ENCODE measurements at regions not wholly inside any gene's neighbourhood (a gene's known extent, or its start where the extent isn't known, plus 50 kb on each side); places are given as distances from the start of the nearest gene placed in this dataset.

DNA sequence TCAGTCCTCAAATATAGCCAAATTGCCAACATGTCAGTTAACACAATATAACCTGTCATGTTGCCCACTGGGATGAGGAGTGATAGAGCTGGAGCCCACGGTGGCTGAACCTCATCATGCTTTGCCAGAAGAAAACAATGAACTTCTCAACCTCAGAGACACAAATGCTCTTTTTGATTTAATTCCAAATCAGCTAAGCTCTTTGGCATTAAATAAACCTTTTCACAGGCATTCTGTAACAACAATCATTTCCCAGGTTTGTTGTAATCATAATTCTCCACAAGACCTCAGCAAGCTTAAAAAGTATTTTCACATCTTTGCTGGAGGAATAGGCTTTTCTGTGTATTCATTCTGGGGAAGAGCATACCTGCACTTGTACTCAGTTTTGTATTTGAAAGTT, 830.9 kb downstream of the MAT2B start:
- H3K27me3 ChIP-seq (ENCODE audit: control insufficient read depth in 3 of 3, insufficient read depth in 3 of 3, low read length in 3 of 3): no peaks in the 10 kb centered on the region
- H3K36me3 ChIP-seq (ENCODE audit: control insufficient read depth in 3 of 3, insufficient read depth in 3 of 3, low read length in 3 of 3): no peaks in the 10 kb centered on the region
- no peak overlapping the region for H3K27ac ChIP-seq (ENCODE audit: low read depth, low read length)
- no peaks in the 10 kb centered on the region for H3K9me3 ChIP-seq (ENCODE audit: control insufficient read depth in 3 of 3, low read length in 3 of 3)
- H3K4me1 ChIP-seq (ENCODE audit: control insufficient read depth in 3 of 3, insufficient read depth in 3 of 3, low read length in 3 of 3): no peaks in the 10 kb centered on the region
- no peak overlapping the region for H3K4me3 ChIP-seq (ENCODE audit: low read length in 3 of 3)
- no peak overlapping the region for H3K9ac ChIP-seq (ENCODE audit: low read depth in 1 of 3, low read length in 3 of 3)

DNA sequence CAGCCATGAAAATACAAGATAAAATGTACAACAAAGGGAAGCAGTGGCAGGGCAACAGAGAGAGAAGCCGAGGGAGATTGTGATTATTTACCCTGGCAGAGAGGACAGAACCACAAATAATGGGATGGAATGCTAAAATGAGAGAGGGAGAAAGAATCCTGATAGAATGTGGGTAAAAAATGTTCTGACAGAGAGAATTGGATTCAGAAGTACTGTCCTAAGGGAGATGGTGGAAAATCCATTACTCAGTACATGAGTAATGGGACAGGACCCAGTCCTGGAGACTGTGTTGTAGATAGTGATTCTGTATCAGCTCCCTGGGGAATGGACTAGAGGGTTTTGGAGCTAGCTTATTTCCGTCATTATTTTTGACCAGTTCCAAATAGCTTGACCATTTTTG, 831.5 kb downstream of the MAT2B start:
- H3K27ac ChIP-seq (ENCODE audit: low read depth, low read length): no peak overlapping the region
- no peaks in the 10 kb centered on the region for H3K9me3 ChIP-seq (ENCODE audit: control insufficient read depth in 3 of 3, low read length in 3 of 3)
- no peak overlapping the region for H3K9ac ChIP-seq (ENCODE audit: low read depth in 1 of 3, low read length in 3 of 3)
- no peaks in the 10 kb centered on the region for H3K36me3 ChIP-seq (ENCODE audit: control insufficient read depth in 3 of 3, insufficient read depth in 3 of 3, low read length in 3 of 3)
- no peak overlapping the region for H3K4me3 ChIP-seq (ENCODE audit: low read length in 3 of 3)
- no peaks in the 10 kb centered on the region for H3K27me3 ChIP-seq (ENCODE audit: control insufficient read depth in 3 of 3, insufficient read depth in 3 of 3, low read length in 3 of 3)
- no peaks in the 10 kb centered on the region for H3K4me1 ChIP-seq (ENCODE audit: control insufficient read depth in 3 of 3, insufficient read depth in 3 of 3, low read length in 3 of 3)

DNA sequence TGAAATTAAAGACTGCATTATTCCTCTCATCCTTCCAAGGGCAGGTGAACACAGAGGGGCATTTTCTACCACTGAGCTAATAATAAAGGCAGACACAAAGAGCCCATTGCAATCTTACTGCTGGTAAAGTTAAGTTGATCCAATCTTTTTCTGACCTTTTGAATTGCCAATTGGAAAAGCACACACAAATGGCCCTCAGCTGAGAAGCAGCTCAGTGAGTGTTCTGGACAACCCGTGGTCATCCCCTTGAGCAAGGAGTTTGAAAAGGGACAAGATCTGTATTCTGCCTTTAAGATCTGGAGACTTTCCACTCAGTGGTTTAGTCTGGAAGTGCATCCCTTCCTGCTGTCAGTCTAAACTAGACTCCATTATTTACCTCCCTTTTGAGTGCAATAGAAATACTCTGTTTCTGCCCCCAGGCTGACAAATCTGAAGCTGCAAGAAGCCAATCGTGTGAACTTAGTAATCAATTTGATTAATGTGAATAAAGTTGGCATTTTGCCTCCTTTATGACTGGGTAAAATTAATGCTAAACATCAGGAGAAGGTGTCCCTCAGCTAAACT, 835.7 kb downstream of the MAT2B start:
- Histone ChIP-seq H3K27ac (ENCODE audit: low read depth, low read length) (no peak overlapping the region), H3K4me1 (ENCODE audit: control insufficient read depth in 3 of 3, insufficient read depth in 3 of 3, low read length in 3 of 3) (no peaks in the 10 kb centered on the region), H3K9me3 (ENCODE audit: control insufficient read depth in 3 of 3, low read length in 3 of 3) (no peaks in the 10 kb centered on the region), H3K27me3 (ENCODE audit: control insufficient read depth in 3 of 3, insufficient read depth in 3 of 3, low read length in 3 of 3) (no peaks in the 10 kb centered on the region), H3K9ac (ENCODE audit: low read depth in 1 of 3, low read length in 3 of 3) (no peak overlapping the region), H3K4me3 (ENCODE audit: low read length in 3 of 3) (no peak overlapping the region), H3K36me3 (ENCODE audit: control insufficient read depth in 3 of 3, insufficient read depth in 3 of 3, low read length in 3 of 3) (no peaks in the 10 kb centered on the region)

DNA sequence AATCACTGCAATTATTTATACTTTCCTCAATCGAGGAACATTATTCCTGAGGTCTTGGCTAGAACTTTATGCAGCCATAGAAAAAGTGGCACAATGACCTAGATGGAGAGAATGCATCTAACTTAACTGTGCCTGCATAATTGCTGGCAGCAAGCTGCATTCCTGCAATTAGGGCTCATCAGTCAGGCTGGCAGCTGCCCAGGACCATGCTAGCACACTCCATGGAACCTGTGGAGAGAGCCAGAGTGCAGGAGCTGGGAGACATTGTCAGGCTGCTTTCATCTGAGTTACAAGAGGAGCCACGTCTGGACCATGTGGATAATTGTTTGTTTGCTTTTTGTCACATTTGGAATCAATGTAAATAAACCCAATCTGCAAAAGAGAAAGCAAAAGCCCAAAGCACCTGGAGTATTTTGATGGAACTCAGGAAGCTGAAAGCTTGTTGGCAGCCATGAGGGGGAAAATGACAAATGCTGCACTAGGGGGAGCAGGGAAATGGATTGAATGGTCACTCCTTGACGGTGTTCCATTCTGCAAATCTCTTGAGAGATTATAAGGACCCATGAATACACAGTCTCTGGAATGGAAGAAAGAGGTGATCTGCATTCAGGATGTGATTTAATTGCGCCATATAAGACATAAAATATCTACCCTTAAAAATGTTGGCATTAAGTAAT, 839.9 kb downstream of the MAT2B start:
- no peaks in the 10 kb centered on the region for H3K9me3 ChIP-seq (ENCODE audit: control insufficient read depth in 3 of 3, low read length in 3 of 3)
- no peak overlapping the region for H3K27ac ChIP-seq (ENCODE audit: low read depth, low read length)
- no peaks in the 10 kb centered on the region for H3K27me3 ChIP-seq (ENCODE audit: control insufficient read depth in 3 of 3, insufficient read depth in 3 of 3, low read length in 3 of 3)
- H3K4me1 ChIP-seq (ENCODE audit: control insufficient read depth in 3 of 3, insufficient read depth in 3 of 3, low read length in 3 of 3): no peaks in the 10 kb centered on the region
- no peak overlapping the region for H3K9ac ChIP-seq (ENCODE audit: low read depth in 1 of 3, low read length in 3 of 3)
- no peaks in the 10 kb centered on the region for H3K36me3 ChIP-seq (ENCODE audit: control insufficient read depth in 3 of 3, insufficient read depth in 3 of 3, low read length in 3 of 3)
- no peak overlapping the region for H3K4me3 ChIP-seq (ENCODE audit: low read length in 3 of 3)

DNA sequence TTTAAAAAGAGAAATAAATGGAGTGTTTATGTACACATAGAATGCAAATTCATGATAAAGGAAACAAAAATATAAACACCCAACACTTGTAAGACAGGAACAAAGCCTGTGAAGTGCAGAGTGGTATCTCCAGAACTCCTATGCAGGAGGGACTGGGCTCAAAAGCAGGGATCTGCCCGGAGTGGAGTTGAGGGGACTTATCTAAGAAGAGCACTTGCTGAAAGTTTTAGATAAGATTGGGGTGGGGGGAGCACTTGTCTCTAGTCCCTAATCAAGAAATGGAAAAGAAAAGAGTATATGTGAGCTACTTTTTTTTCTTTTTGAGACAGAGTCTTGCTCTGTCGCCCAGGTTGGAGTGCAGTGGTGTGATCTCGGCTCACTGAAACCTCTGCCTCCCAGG, 840.4 kb downstream of the MAT2B start:
- H3K4me3 ChIP-seq (ENCODE audit: low read length in 3 of 3): no peak overlapping the region
- no peaks in the 10 kb centered on the region for H3K27me3 ChIP-seq (ENCODE audit: control insufficient read depth in 3 of 3, insufficient read depth in 3 of 3, low read length in 3 of 3)
- H3K4me1 ChIP-seq (ENCODE audit: control insufficient read depth in 3 of 3, insufficient read depth in 3 of 3, low read length in 3 of 3): no peaks in the 10 kb centered on the region
- no peak overlapping the region for H3K27ac ChIP-seq (ENCODE audit: low read depth, low read length)
- H3K36me3 ChIP-seq (ENCODE audit: control insufficient read depth in 3 of 3, insufficient read depth in 3 of 3, low read length in 3 of 3): no peaks in the 10 kb centered on the region
- no peaks in the 10 kb centered on the region for H3K9me3 ChIP-seq (ENCODE audit: control insufficient read depth in 3 of 3, low read length in 3 of 3)
- H3K9ac ChIP-seq (ENCODE audit: low read depth in 1 of 3, low read length in 3 of 3): no peak overlapping the region

DNA sequence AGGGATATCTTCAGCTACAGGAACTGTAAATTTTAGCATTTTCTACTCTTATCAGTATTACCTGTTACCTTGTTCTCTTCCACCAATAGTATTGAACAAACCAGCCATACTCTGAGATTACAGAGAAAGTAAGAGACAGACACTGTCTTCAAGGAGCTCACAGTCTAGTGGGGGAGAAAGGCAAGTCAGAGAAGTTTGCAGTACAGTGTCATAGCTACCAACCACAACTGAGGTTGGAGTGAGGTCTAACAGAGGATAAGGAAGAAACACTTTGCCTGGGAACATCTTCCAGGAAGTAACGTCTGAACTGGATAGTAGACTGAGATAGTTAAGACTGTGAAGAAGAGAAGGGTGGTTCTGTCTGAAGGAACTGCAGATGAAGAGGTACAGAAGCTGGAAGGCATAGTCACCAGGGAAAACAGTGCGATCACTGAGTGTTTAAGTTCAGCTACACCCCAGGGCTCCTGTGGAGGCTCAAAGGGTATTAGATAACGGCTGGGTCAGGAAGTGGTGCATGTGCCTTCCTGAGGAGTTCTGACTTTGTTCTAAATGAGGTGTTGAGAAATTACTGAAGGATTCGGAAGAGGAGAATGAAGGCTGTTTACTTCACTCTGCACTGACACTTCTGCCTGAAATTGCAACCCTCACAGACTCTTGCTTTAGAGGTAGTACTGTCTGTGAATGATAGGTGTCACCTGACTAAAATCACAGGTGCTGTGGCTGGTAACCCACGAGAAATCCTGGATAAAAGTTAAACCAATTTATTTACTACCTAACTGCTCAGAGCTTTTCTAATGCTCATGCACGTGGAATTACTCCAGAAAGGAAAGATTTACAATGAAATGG, 841.6 kb downstream of the MAT2B start:
- H3K4me3 ChIP-seq (ENCODE audit: low read length in 3 of 3): no peak overlapping the region
- H3K9ac ChIP-seq (ENCODE audit: low read depth in 1 of 3, low read length in 3 of 3): no peak overlapping the region
- no peaks in the 10 kb centered on the region for H3K9me3 ChIP-seq (ENCODE audit: control insufficient read depth in 3 of 3, low read length in 3 of 3)
- H3K27ac ChIP-seq (ENCODE audit: low read depth, low read length): no peak overlapping the region
- no peaks in the 10 kb centered on the region for H3K36me3 ChIP-seq (ENCODE audit: control insufficient read depth in 3 of 3, insufficient read depth in 3 of 3, low read length in 3 of 3)
- H3K27me3 ChIP-seq (ENCODE audit: control insufficient read depth in 3 of 3, insufficient read depth in 3 of 3, low read length in 3 of 3): no peaks in the 10 kb centered on the region
- no peaks in the 10 kb centered on the region for H3K4me1 ChIP-seq (ENCODE audit: control insufficient read depth in 3 of 3, insufficient read depth in 3 of 3, low read length in 3 of 3)

DNA sequence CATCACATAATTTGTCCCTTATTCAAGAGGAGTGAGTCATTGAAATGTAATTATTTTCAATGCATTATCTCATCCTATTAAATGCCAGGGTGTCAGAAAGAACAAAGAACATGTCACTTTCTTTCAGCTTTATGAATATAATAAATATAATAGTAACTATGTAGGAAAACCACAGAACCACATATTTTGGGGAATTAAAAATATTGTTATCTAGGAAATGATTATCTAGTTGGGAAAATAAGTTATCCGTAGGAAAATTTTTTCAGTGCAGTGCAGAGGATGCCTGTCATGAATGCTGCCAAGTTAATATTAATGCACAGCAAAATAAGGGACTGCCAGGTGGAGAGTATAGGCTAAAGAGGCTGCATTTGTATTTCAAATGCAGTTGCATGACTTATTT, 844.8 kb downstream of the MAT2B start:
- Histone ChIP-seq H3K9ac (ENCODE audit: low read depth in 1 of 3, low read length in 3 of 3) (no peak overlapping the region), H3K27ac (ENCODE audit: low read depth, low read length) (no peak overlapping the region), H3K27me3 (ENCODE audit: control insufficient read depth in 3 of 3, insufficient read depth in 3 of 3, low read length in 3 of 3) (no peaks in the 10 kb centered on the region), H3K4me1 (ENCODE audit: control insufficient read depth in 3 of 3, insufficient read depth in 3 of 3, low read length in 3 of 3) (no peaks in the 10 kb centered on the region), H3K4me3 (ENCODE audit: low read length in 3 of 3) (no peak overlapping the region), H3K36me3 (ENCODE audit: control insufficient read depth in 3 of 3, insufficient read depth in 3 of 3, low read length in 3 of 3) (no peaks in the 10 kb centered on the region), H3K9me3 (ENCODE audit: control insufficient read depth in 3 of 3, low read length in 3 of 3) (no peaks in the 10 kb centered on the region)

DNA sequence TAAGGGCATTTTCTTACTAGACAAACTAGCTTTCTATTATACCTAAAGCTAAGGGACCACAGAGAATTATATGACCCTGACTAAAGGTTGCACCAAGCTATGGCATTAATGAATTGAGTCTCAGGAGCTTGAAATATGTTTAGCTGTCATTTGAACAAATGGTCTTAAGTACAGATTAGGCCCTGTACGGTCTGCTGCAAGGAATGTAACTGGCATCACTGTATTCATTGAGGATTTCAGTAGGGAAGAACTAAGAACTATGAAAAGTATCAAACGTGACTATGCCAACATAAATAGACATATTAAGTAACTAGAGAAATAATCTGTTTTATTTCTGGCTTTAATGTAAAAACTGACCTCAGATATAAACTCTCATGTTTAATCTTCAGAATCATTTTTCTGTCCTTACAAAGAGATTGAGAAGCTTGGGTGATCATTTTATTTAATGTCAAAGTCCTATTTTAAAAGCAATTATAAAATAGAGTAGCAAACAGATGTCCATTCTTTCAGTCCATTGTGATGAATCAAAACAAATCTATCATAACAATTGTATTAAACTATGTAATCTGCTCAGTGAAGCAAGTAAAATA, 845.9 kb downstream of the MAT2B start:
- H3K4me3 ChIP-seq (ENCODE audit: low read length in 3 of 3): no peak overlapping the region
- no peaks in the 10 kb centered on the region for H3K4me1 ChIP-seq (ENCODE audit: control insufficient read depth in 3 of 3, insufficient read depth in 3 of 3, low read length in 3 of 3)
- H3K9ac ChIP-seq (ENCODE audit: low read depth in 1 of 3, low read length in 3 of 3): no peak overlapping the region
- H3K27me3 ChIP-seq (ENCODE audit: control insufficient read depth in 3 of 3, insufficient read depth in 3 of 3, low read length in 3 of 3): no peaks in the 10 kb centered on the region
- no peaks in the 10 kb centered on the region for H3K36me3 ChIP-seq (ENCODE audit: control insufficient read depth in 3 of 3, insufficient read depth in 3 of 3, low read length in 3 of 3)
- H3K9me3 ChIP-seq (ENCODE audit: control insufficient read depth in 3 of 3, low read length in 3 of 3): no peaks in the 10 kb centered on the region
- no peak overlapping the region for H3K27ac ChIP-seq (ENCODE audit: low read depth, low read length)

DNA sequence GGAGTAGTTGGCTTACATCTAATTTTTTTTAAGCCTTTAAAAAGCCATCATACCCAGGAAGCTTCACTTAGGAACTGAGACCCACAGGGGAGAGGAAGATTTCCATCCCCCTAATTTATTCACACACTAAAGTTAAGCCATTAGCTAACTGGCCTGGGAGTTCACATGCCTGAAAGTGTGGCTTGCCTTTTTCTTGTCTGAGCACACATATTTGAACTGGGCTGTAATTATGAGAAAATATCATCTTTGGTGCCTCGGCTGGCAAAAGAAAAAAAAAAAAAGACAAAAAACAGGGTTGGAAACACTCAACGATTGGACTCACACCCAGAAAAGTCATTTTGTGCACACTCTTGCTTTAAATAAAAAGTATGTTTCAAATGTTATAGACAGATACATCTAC, 847.3 kb downstream of the MAT2B start:
- no peak overlapping the region for H3K9ac ChIP-seq (ENCODE audit: low read depth in 1 of 3, low read length in 3 of 3)
- no peak overlapping the region for H3K4me3 ChIP-seq (ENCODE audit: low read length in 3 of 3)
- no peaks in the 10 kb centered on the region for H3K36me3 ChIP-seq (ENCODE audit: control insufficient read depth in 3 of 3, insufficient read depth in 3 of 3, low read length in 3 of 3)
- no peak overlapping the region for H3K27ac ChIP-seq (ENCODE audit: low read depth, low read length)
- H3K27me3 ChIP-seq (ENCODE audit: control insufficient read depth in 3 of 3, insufficient read depth in 3 of 3, low read length in 3 of 3): no peaks in the 10 kb centered on the region
- no peaks in the 10 kb centered on the region for H3K9me3 ChIP-seq (ENCODE audit: control insufficient read depth in 3 of 3, low read length in 3 of 3)
- H3K4me1 ChIP-seq (ENCODE audit: control insufficient read depth in 3 of 3, insufficient read depth in 3 of 3, low read length in 3 of 3): no peaks in the 10 kb centered on the region

DNA sequence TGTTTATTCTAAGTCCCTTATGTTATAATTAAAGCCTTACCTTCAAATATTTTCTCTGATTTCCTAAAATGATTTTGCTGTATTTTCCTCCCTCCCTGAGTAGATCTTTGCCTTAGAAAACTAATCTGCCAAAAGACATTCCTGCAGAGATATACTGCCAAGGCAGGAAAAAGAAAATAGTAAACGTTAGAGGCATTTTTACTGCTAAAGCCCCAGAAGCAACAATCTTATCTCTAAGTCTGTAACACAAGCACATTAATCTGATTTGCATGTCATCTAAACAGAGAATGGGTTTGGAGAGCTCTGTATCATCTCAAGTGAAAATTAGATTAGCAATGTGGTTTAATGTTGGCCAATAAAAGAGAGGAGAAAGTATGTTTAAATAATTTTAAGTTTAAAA, 847.7 kb downstream of the MAT2B start:
- Histone ChIP-seq H3K4me3 (ENCODE audit: low read length in 3 of 3) (no peak overlapping the region), H3K4me1 (ENCODE audit: control insufficient read depth in 3 of 3, insufficient read depth in 3 of 3, low read length in 3 of 3) (no peaks in the 10 kb centered on the region), H3K9me3 (ENCODE audit: control insufficient read depth in 3 of 3, low read length in 3 of 3) (no peaks in the 10 kb centered on the region), H3K27me3 (ENCODE audit: control insufficient read depth in 3 of 3, insufficient read depth in 3 of 3, low read length in 3 of 3) (no peaks in the 10 kb centered on the region), H3K36me3 (ENCODE audit: control insufficient read depth in 3 of 3, insufficient read depth in 3 of 3, low read length in 3 of 3) (no peaks in the 10 kb centered on the region), H3K27ac (ENCODE audit: low read depth, low read length) (no peak overlapping the region), H3K9ac (ENCODE audit: low read depth in 1 of 3, low read length in 3 of 3) (no peak overlapping the region)

All from skeletal muscle tissue (tissue), 3 donors.